Activated CD4-positive, alpha-beta T cell treated with anti-CD3 and anti-CD28 coated beads, Interleukin-2, Interleukin-6, amounts not matched to agents 100 ng/mL and 50 ng/mL, durations not matched to agents 16 hours and 8 hours (primary cell): ENCODE measurements at regions not wholly inside any gene's neighbourhood (a gene's known extent, or its start where the extent isn't known, plus 50 kb on each side); places are given as distances from the start of the nearest gene placed in this dataset.
"Not testable (repeated sequence)": the region's sequence is repeated elsewhere in the genome, so short reads cannot be mapped to it uniquely, and the experiment has no call there.

Experiments
- DNase-seq: peaks from one replicate; pipeline ENCODE4 v3.0.0-alpha.2; 2020

GRCh38 chr3:34568766-34569165 lies 770.3 kb downstream of the PDCD6IP start:
- no peak for DNase-seq

GRCh38 chr3:34569437-34569836 lies 771.0 kb downstream of the PDCD6IP start:
- DNase-seq = no peak

- DNase-seq = no peak
Measured at GRCh38 chr3:34570916-34571705, 772.7 kb downstream of the PDCD6IP start.

- no peak for DNase-seq
Measured at GRCh38 chr3:34571714-34572113, 773.3 kb downstream of the PDCD6IP start.

GRCh38 chr3:34575776-34576175 lies 777.3 kb downstream of the PDCD6IP start:
- DNase-seq = no peak

GRCh38 chr3:34582055-34582454 lies 783.6 kb downstream of the PDCD6IP start:
- no peak for DNase-seq

- no peak for DNase-seq
Measured at GRCh38 chr3:34583451-34583850, 785.0 kb downstream of the PDCD6IP start.

GRCh38 chr3:34584971-34585370 lies 786.5 kb downstream of the PDCD6IP start:
- no peak for DNase-seq

- DNase-seq = no peak
Measured at GRCh38 chr3:34599595-34599994, 801.2 kb downstream of the PDCD6IP start.

- DNase-seq = no peak
Measured at GRCh38 chr3:34619990-34620389, 821.6 kb downstream of the PDCD6IP start.

GRCh38 chr3:34626699-34627098 lies 828.3 kb downstream of the PDCD6IP start:
- DNase-seq = no peak

- no peak for DNase-seq
Measured at GRCh38 chr3:34634939-34635338, 836.5 kb downstream of the PDCD6IP start.

GRCh38 chr3:34635352-34635850 lies 837.0 kb downstream of the PDCD6IP start:
- DNase-seq = no peak

- DNase-seq = no peak
Measured at GRCh38 chr3:34646911-34647460, 848.6 kb downstream of the PDCD6IP start.

GRCh38 chr3:34650131-34650530 lies 851.7 kb downstream of the PDCD6IP start:
- DNase-seq = no peak

GRCh38 chr3:34668915-34669314 lies 870.5 kb downstream of the PDCD6IP start:
- DNase-seq = no peak

- DNase-seq = no peak
Measured at GRCh38 chr3:34669490-34669889, 871.1 kb downstream of the PDCD6IP start.

- no peak for DNase-seq
Measured at GRCh38 chr3:34675383-34676120, 877.1 kb downstream of the PDCD6IP start.

GRCh38 chr3:34676436-34676835 lies 878.0 kb downstream of the PDCD6IP start:
- no peak for DNase-seq

- DNase-seq = no peak
Measured at GRCh38 chr3:34678575-34678974, 880.1 kb downstream of the PDCD6IP start.

GRCh38 chr3:34679055-34679454 lies 880.6 kb downstream of the PDCD6IP start:
- not testable (repeated sequence) for DNase-seq

GRCh38 chr3:34683851-34684250 lies 885.4 kb downstream of the PDCD6IP start:
- DNase-seq = peak; percentile 17

GRCh38 chr3:34686541-34686940 lies 888.1 kb downstream of the PDCD6IP start:
- DNase-seq = no peak

- no peak for DNase-seq
Measured at GRCh38 chr3:34687671-34688070, 889.2 kb downstream of the PDCD6IP start.
